Activated T-cell treated with anti-CD3 and anti-CD28 coated beads for 4 hours (primary cell): ENCODE measurements at regions not wholly inside any gene's neighbourhood (a gene's known extent, or its start where the extent isn't known, plus 50 kb on each side); places are given as distances from the start of the nearest gene placed in this dataset.

Experiments
- DNase-seq: peaks from one replicate; pipeline ENCODE4 v3.0.0-alpha.2; 2020

DNA sequence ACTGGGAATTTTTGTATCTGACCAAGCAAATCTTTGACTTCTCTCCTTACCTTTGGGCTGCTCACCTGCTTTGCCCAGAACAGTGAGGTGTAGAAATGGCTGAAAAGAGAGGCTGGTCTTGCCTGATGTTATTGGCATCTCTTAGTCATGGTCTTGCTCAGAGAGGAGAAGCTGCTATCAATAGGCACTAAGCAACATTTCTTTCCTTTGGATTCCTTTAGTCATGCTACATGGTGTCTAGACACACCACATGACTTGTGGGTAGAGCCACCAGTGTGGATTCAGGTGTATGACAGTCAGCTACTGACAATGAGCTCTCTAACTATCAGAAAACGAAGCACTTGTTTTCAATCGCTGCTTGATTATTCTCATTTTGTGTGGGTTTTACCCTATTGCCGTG, 341.3 kb upstream of the DCC start:
- no peak for DNase-seq

DNA sequence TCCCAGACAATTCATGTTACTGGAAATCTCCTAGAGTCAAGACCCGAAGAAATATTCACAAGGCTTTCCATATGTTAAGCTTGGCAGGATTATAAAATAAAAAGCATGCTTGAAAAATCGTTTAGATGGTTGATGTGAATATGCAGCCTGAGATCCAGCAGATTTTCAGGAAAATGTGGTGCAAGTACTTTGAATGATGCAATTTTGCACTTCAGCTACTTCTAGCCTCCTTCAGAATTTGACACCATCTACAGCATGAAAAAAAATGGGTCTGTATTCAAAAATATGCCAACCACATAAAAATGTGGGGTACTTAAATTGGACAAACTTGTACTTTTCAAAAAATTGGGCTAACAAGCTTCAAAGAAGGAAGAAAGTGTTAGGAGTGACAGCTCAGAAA, 340.6 kb upstream of the DCC start:
- no peak for DNase-seq

- DNase-seq, result no peak
These were observed 339.6 kb upstream of the DCC start for GRCh38 chr18:52000435-52000834.

DNA sequence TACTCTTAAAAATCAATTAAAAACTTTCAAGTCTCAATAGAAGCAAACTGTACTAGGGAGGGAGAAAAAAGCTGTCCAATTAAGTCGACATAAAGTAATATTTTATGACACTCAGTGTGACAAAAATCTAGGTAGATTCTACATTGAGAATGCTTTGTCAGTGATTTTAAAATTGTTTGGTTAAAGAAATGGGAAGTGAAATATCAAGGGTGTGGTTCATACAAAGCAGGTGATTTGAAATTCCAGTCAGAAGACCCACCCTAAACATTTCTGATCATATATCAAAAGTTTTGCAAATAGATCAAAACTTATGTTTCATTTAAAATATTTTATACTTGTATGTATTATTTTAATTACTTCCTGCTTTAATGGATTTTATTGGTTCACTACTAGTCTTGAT, 338.9 kb upstream of the DCC start:
- DNase-seq, result no peak

DNA sequence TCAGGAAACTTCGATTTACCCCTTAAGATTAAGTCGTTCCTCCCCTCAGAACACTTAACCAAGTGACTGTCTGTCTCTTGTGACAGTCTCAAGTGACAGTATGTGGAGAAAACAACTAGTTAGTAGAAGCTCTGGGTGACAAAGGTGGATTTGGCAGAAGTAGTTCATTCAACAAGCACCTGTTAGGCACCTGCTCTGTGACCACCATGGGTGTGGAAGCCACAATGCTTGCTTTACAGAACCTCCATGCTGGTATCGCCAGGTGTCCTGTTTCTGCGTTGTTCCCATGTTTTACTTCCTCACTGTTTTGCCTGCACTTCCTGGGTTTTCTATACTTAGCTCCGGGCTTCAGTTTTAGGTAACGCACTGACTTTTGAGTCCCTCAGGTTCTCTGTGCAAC, 337.4 kb upstream of the DCC start:
- no peak for DNase-seq

DNA sequence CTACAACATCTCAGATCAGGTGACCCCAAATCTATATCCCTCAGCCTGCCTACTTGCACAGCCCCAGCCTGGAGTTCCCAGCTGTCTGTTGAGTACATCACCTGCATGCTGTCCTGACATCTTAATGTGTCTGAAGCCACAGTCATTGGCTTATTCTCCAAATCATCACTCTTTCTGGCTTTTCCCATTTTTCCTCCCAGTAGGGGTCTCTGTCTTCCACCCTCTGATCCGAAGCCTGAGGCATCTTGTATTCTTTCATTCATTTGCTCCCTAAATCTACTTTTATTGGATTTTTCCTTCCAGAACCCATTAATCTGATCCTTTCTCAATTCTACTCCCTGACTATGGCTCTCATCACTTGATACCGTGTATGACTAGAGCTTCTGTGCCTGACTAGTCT, 332.9 kb upstream of the DCC start:
- DNase-seq, result no peak

GRCh38 chr18:52008330-52008729, 331.7 kb upstream of the DCC start:
- no peak for DNase-seq

- no peak for DNase-seq
These were observed 331.3 kb upstream of the DCC start for GRCh38 chr18:52008736-52009135.

DNA sequence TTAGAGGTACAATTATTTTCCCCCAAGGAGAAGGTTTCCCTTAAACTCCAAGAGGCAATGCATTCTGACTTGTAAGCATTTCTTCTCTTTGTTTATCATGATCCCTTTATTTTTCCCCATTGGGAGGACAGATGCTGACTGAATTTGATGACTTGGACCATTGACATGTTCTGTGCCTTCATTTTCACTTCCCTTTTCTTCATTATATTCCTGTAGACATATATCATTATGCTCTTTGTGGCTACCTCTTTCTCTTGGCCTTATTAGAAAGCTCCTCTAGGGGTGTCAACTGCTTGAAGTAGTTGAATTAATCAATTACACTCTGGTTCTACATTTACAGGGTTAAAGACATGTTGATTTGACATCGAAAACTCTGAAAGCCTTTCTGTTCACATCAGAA, 330.0 kb upstream of the DCC start:
- no peak for DNase-seq

DNA sequence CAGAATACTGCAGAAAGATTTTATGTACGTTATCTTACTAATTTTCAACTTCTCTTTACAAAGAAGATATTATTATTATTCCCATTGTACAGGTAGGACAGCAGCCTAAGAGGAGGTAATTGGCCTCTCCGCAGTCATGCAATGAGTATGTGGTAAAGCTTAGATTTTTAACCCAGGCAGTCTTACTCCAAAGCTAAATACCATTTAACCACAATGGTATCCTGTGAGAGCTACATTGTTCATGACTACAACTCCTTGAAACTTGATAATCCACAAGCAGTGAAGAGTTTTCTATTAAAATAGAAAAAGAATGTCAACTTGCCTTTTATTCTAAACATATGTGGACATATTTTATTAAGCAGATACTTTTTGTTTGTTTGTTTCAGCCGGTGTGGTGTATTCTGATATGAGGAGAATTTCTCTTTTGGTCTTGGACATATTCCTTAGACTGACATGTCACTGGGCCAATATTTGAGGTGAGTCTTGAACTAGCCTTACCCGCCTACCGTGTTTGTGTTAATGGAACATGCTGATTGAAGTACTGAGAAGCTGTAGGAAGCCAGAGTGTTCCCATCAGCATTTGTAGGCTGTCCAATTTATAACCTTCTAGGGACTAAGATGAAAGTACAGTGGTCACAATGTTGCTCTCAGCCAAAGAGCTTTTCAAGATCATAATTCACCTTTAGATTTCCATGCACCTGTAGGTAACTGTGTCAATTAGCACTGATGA, 293.9 kb upstream of the DCC start:
- DNase-seq, result no peak

DNA sequence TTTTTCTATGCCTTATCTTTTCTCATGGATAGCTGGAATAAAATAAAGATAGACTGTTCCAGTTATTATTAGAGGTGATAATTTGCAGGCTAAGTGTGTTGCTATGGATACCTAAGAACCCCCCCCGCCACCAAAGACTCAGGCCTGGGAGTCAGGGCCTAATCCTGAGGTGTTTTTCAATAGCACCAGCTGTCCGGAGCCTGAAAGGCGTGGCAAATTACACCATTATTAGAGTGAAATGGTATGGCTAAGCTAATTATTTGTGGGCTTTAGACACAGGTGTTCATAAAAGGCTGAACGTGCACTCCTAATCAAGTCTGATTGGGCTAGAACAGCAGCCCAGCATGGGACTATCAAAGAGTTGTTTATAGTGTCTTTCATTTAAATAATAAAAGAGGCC, 293.2 kb upstream of the DCC start:
- no peak for DNase-seq

DNA sequence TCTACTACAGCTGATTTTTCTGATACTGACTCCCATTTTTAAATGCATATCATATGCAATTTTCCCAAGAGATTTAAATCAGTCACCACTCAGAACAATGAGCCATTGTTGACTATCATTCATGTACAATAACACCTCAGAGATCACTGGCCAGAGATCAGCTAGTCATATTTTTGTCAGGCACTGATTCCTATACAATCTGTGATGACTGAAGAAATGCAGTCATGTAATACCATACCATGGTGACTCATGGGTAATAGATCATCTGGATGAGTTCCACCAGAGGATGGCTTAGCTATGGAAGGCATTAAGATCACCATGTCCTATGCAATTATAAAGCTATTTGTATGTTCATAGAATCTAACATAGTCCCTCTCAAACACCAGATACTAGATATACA, 285.7 kb upstream of the DCC start:
- DNase-seq, result no peak

DNA sequence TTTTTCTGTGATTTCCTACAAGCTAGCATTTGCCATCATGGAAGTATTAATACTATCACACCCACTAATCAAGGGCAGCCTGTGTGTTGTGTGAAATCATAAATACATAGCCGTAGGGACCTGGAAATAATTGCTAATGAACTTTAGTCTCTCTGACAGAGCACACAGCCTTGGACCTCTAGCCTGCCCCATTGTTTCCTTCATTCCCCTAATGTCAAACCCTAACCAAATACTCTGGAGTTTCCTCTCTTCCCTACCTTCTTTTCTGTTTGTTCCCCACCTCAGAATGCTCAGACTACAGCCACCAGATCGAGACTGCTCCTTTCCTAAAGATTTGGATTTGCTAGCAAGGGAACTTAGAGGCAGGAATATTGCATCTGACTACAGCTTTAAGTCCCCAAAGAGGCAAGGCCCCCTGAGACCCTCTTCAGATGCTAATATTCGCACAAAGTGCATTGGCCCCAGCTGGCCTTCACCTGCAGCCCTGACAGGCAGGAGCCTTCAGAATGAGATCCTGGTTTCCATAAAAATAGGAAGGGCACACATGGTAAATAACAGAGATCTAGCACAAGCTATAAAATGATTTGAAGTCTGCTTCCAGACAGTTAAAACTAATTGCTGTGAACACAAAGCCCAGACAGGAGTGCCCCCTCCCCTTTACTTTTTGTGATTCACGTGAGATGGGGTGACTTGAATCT, 279.2 kb upstream of the DCC start:
- no peak for DNase-seq

GRCh38 chr18:52063923-52064322, 276.1 kb upstream of the DCC start:
- DNase-seq, result no peak

GRCh38 chr18:52069201-52069600, 270.8 kb upstream of the DCC start:
- DNase-seq, result no peak

- DNase-seq, result no peak
These were observed 269.7 kb upstream of the DCC start for GRCh38 chr18:52070291-52070756.

GRCh38 chr18:52077251-52077983, 262.6 kb upstream of the DCC start:
- DNase-seq, result no peak

DNA sequence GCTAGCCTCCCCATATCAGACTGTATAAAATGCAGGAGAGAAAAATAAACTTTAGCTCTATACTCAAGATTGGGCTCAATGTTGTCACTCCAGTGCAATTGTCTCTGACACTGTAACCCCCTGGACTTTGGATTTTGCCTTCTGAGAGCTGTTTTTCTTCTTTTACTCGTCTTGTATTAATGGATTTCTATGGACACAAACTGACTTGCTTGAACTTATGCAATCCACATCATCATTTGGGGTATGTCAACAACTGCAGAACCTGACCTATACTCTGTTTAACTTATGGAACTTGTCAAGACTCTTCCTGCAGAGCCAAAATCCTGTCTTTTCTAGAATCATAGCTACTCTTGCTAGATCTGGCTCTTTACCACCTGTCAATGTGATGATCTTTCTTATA, 257.8 kb upstream of the DCC start:
- DNase-seq, result no peak

DNA sequence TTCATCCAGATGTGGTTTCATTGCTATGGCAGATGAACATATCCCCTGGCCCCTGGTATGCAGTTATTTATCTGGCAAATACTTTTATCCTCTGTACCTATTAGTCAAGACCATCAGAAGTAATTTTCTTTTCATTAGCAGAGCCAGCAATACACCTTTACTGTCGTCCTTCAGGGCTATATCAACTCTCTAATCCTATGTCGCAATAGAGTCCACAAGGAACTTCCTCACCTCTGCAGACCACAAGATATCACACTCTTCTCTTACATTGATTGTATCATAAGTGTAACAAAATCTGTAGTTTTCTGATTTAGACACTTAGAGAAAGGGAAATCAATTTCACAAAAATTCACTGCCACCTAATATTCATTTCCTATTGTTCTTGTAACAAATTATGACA, 252.9 kb upstream of the DCC start:
- no peak for DNase-seq

DNA sequence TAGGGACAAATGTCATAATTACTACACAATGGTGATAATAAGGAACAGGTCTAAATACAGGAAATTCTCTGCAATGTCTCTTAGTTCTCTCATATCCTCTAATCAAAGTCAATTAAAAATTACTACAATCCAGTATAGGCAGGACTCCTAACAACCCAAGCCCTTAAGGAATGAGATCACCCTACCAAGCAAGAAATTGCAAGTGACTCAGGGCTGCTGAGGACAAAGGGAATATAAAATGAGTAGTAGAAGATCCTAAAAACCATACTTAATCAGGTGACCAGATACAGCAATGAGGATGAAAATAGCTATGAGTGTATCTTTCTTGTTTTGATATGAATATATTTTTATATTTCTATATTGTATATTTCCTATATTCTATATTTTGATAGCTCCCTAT, 250.0 kb upstream of the DCC start:
- no peak for DNase-seq

DNA sequence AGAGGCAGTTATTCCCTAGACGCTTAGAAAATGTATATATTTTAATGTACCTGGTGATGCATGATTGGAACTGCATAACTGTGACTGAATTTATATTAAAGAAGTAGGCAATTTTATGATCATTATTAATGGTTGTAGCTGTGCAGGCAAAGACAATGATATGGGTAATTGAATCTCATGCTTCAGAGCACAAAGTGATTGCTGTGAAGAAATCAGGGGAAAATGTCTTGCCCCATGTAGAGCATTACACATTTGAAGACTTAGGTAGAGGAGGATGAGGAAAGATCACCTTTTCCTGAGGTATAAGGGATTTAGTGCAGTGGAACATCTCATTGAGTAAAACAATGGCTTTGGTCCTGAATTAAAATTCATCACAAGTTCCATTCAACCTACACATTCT, 246.8 kb upstream of the DCC start:
- no peak for DNase-seq

- DNase-seq, result no peak
These were observed 221.3 kb upstream of the DCC start for GRCh38 chr18:52118684-52119083.

GRCh38 chr18:52130624-52131301, 209.2 kb upstream of the DCC start:
- no peak for DNase-seq

- DNase-seq, result no peak
These were observed 208.2 kb upstream of the DCC start for GRCh38 chr18:52131845-52132244.
